Right lobe of liver (tissue), 4 donors: ENCODE measurements at regions not wholly inside any gene's neighbourhood (a gene's known extent, or its start where the extent isn't known, plus 50 kb on each side); places are given as distances from the start of the nearest gene placed in this dataset.

Experiments used
- CTCF ChIP-seq, 4 donors: fragments of 200-600 bp in 3 of 4; fragments of 450-650 bp in 1 of 4; IDR thresholded peaks; one replicate each; pipeline versions ENCODE4 v1.5.1 to v1.8.0; 2016 to 2022; ENCODE audit warnings: antibody characterized with exemption in 4 of 4, mild to moderate bottlenecking in 2 of 4
- POLR2A ChIP-seq: fragments of 450-650 bp; IDR thresholded peaks from one replicate; pipeline ENCODE4 v1.6.1; 2017; ENCODE audit warnings: antibody characterized with exemption, mild to moderate bottlenecking
- donor health status: DM: no; HTN: no; CAD: no.
- donor health status: DM: no; HTN: no; CAD: no.
- donor health status: DM: no; HTN: yes; CAD: no.

- TF ChIP-seq CTCF (IDR thresholded peaks at IDR 0.05) (no peak), POLR2A (no peak)
Observed at GRCh38 chr16:50908468-50908867, 166.6 kb downstream of the CYLD start.
